Esophagus squamous epithelium (tissue), 4 donors: ENCODE measurements at regions not wholly inside any gene's neighbourhood (a gene's known extent, or its start where the extent isn't known, plus 50 kb on each side); places are given as distances from the start of the nearest gene placed in this dataset.

Source experiments
- POLR2A ChIP-seq, 4 donors: fragments of 450-650 bp; IDR thresholded peaks; one replicate each; pipeline ENCODE4 v1.6.1; 2017; ENCODE audit warnings: antibody characterized with exemption in 4 of 4, mild to moderate bottlenecking in 4 of 4, moderate library complexity in 3 of 4
- TF ChIP-seq, protein P1 (sequence below), 6 experiments: fragments of 450-650 bp in 4 of 6; fragments of 200-600 bp in 2 of 6; sonication (generic) in 2 of 6; IDR thresholded peaks; one replicate each; pipeline ENCODE4 v1.5.1; 2016 to 2019; ENCODE audit warnings: antibody characterized with exemption in 6 of 6, mild to moderate bottlenecking in 4 of 6, moderate library complexity in 4 of 6

DNA sequence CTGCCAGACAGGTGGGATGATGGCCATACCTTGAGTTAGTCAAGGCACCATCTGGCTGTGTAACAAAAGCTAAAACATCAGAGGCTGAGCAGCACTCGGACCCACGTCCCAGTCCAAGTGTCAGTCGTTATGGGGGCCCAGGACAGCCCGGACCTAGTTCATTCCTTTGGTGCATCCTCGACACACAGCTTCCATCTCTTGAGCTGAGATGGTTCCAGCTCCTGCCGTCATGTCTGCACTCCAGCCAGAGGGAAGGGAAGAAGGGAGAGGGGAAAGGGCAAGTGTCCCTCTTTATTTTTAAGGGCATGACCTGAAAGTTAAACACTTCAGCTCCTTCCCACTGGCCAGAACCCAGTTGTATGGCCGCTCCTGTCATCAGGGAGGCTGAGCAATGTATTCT is 218.0 kb downstream of the SEC14L1 start:
- TF ChIP-seq, protein P1, sequence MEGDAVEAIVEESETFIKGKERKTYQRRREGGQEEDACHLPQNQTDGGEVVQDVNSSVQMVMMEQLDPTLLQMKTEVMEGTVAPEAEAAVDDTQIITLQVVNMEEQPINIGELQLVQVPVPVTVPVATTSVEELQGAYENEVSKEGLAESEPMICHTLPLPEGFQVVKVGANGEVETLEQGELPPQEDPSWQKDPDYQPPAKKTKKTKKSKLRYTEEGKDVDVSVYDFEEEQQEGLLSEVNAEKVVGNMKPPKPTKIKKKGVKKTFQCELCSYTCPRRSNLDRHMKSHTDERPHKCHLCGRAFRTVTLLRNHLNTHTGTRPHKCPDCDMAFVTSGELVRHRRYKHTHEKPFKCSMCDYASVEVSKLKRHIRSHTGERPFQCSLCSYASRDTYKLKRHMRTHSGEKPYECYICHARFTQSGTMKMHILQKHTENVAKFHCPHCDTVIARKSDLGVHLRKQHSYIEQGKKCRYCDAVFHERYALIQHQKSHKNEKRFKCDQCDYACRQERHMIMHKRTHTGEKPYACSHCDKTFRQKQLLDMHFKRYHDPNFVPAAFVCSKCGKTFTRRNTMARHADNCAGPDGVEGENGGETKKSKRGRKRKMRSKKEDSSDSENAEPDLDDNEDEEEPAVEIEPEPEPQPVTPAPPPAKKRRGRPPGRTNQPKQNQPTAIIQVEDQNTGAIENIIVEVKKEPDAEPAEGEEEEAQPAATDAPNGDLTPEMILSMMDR (IDR thresholded peaks at IDR 0.05): no peak
- TF ChIP-seq POLR2A (IDR thresholded peaks at IDR 0.05): no peak
